IMR-90 (cell line): ENCODE measurements at regions not wholly inside any gene's neighbourhood (a gene's known extent, or its start where the extent isn't known, plus 50 kb on each side); places are given as distances from the start of the nearest gene placed in this dataset.

Experiments used
- BHLHE40 ChIP-seq: fragments of 150-350 bp; IDR thresholded peaks from 2 replicates; pipeline ENCODE4 v1.6.1; 2016; ENCODE audit warnings: mild to moderate bottlenecking, low read depth, low read length
- CEBPB ChIP-seq: IDR thresholded peaks from 2 replicates; pipeline ENCODE4 v1.6.1; 2012; ENCODE audit warnings: low read depth, low read length, improper control_type of control experiment
- RFX5 ChIP-seq: IDR thresholded peaks from 2 replicates; pipeline ENCODE4 v1.8.0; 2012; ENCODE audit warnings: low read depth, mild to moderate bottlenecking, low read length, moderate library complexity
- TF ChIP-seq, protein P1 (sequence below): conservative IDR thresholded peaks from 2 replicates; pipeline ENCODE4 v1.5.1; 2012; ENCODE audit warnings: mild to moderate bottlenecking, low read depth, low read length, improper control_type of control experiment

- TF ChIP-seq, protein P1, sequence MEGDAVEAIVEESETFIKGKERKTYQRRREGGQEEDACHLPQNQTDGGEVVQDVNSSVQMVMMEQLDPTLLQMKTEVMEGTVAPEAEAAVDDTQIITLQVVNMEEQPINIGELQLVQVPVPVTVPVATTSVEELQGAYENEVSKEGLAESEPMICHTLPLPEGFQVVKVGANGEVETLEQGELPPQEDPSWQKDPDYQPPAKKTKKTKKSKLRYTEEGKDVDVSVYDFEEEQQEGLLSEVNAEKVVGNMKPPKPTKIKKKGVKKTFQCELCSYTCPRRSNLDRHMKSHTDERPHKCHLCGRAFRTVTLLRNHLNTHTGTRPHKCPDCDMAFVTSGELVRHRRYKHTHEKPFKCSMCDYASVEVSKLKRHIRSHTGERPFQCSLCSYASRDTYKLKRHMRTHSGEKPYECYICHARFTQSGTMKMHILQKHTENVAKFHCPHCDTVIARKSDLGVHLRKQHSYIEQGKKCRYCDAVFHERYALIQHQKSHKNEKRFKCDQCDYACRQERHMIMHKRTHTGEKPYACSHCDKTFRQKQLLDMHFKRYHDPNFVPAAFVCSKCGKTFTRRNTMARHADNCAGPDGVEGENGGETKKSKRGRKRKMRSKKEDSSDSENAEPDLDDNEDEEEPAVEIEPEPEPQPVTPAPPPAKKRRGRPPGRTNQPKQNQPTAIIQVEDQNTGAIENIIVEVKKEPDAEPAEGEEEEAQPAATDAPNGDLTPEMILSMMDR = no peak
- TF ChIP-seq BHLHE40 (no peak), CEBPB (no peak), RFX5 (no peak)
These were observed 192.1 kb upstream of the MKI67 start for GRCh38 chr10:128318366-128318765.
